Activated CD4-positive, alpha-beta T cell treated with anti-CD3 and anti-CD28 coated beads for 1 hour (primary cell): ENCODE measurements at regions not wholly inside any gene's neighbourhood (a gene's known extent, or its start where the extent isn't known, plus 50 kb on each side); places are given as distances from the start of the nearest gene placed in this dataset.

Source experiments
- DNase-seq: peaks from one replicate; pipeline ENCODE4 v3.0.0-alpha.2; 2020

GRCh38 chr5:40384782-40385390 is 294.8 kb upstream of the PTGER4 start:
- no peak for DNase-seq

GRCh38 chr5:40383749-40384651 is 295.7 kb upstream of the PTGER4 start:
- no peak for DNase-seq

- DNase-seq, result no peak
Observed at GRCh38 chr5:40381676-40382363, 297.9 kb upstream of the PTGER4 start.

GRCh38 chr5:40381016-40381415 is 298.7 kb upstream of the PTGER4 start:
- no peak for DNase-seq

GRCh38 chr5:40378396-40379177 is 301.1 kb upstream of the PTGER4 start:
- no peak for DNase-seq

GRCh38 chr5:40376566-40376965 is 303.1 kb upstream of the PTGER4 start:
- no peak for DNase-seq

- no peak for DNase-seq
Observed at GRCh38 chr5:40374853-40375252, 304.9 kb upstream of the PTGER4 start.

GRCh38 chr5:40368200-40368599 is 311.5 kb upstream of the PTGER4 start:
- DNase-seq, result no peak

- no peak for DNase-seq
Observed at GRCh38 chr5:40367255-40367654, 312.5 kb upstream of the PTGER4 start.

GRCh38 chr5:40365342-40366330 is 314.1 kb upstream of the PTGER4 start:
- DNase-seq, result no peak

GRCh38 chr5:40364441-40364840 is 315.3 kb upstream of the PTGER4 start:
- DNase-seq, result no peak

GRCh38 chr5:40361378-40361777 is 318.3 kb upstream of the PTGER4 start:
- no peak for DNase-seq

GRCh38 chr5:40360685-40361084 is 319.0 kb upstream of the PTGER4 start:
- no peak for DNase-seq

GRCh38 chr5:40359832-40360231 is 319.9 kb upstream of the PTGER4 start:
- DNase-seq, result no peak

- DNase-seq, result no peak
Observed at GRCh38 chr5:40359093-40359492, 320.6 kb upstream of the PTGER4 start.

- no peak for DNase-seq
Observed at GRCh38 chr5:40356248-40356647, 323.5 kb upstream of the PTGER4 start.

- DNase-seq, result no peak
Observed at GRCh38 chr5:40355846-40356245, 323.9 kb upstream of the PTGER4 start.

- DNase-seq, result no peak
Observed at GRCh38 chr5:40355181-40355580, 324.5 kb upstream of the PTGER4 start.

GRCh38 chr5:40354171-40354570 is 325.5 kb upstream of the PTGER4 start:
- DNase-seq, result no peak

- DNase-seq, result no peak
Observed at GRCh38 chr5:40353442-40353841, 326.3 kb upstream of the PTGER4 start.

GRCh38 chr5:40347981-40348725 is 331.6 kb upstream of the PTGER4 start:
- no peak for DNase-seq
